Thyroid gland (tissue), 4 donors: ENCODE measurements at regions not wholly inside any gene's neighbourhood (a gene's known extent, or its start where the extent isn't known, plus 50 kb on each side); places are given as distances from the start of the nearest gene placed in this dataset.

Experiments
- DNase-seq, 2 donors: peaks; one replicate each; pipeline ENCODE4 v3.0.0-alpha.2; 2019
- H3K27ac ChIP-seq, 3 donors: fragments of 200-600 bp; sonication (generic); 1 replicate in 2 of 3; 2 replicates in 1 of 3; pipeline ENCODE4 v1.5.1; 2016 to 2019; ENCODE audit warnings: mild to moderate bottlenecking in 1 of 3, moderate library complexity in 1 of 3
- H3K27me3 ChIP-seq: fragments of 200-600 bp; sonication (generic); one replicate; pipeline ENCODE4 v1.5.1; 2019
- H3K36me3 ChIP-seq, 2 donors: fragments of 200-600 bp; sonication (generic); one replicate each; pipeline ENCODE4 v1.5.1; 2016 to 2019
- H3K4me1 ChIP-seq, 2 donors: fragments of 200-600 bp; sonication (generic); one replicate each; pipeline ENCODE4 v1.5.1; 2017 to 2019
- H3K4me3 ChIP-seq, 3 donors: fragments of 200-600 bp; sonication (generic); replicated peaks in 1 of 3; 1 replicate in 2 of 3; 2 replicates in 1 of 3; pipeline ENCODE4 v1.5.1; 2016; ENCODE audit warnings: mild to moderate bottlenecking in 1 of 3
- H3K9me3 ChIP-seq: fragments of 200-600 bp; sonication (generic); one replicate; pipeline ENCODE4 v1.5.1; 2017
- CTCF ChIP-seq, 6 experiments: fragments of 200-600 bp in 3 of 6; fragments of 450-650 bp in 3 of 6; sonication (generic) in 3 of 6; IDR thresholded peaks; one replicate each; pipeline ENCODE4 v1.5.1; 2016 to 2019; ENCODE audit warnings: antibody characterized with exemption in 6 of 6, mild to moderate bottlenecking in 2 of 6, inconsistent platforms in 1 of 6, moderate library complexity in 1 of 6
- POLR2A ChIP-seq, 2 donors: fragments of 450-650 bp; IDR thresholded peaks; one replicate each; pipeline ENCODE4 v1.6.1; 2017; ENCODE audit warnings: antibody characterized with exemption in 2 of 2, mild to moderate bottlenecking in 2 of 2, moderate library complexity in 1 of 2
- WGBS, 2 donors: methylation state at CpG; one replicate each; pipeline ENCODE4 v1.1.5; 2017; 5-methylcytosine and 5-hydroxymethylcytosine counted together
- intact Hi-C: fragments of 100-400 bp; cut with DNase I; formaldehyde crosslinking; loops from one replicate; pipeline ENCODE4 v1.15.1; 2023

DNA sequence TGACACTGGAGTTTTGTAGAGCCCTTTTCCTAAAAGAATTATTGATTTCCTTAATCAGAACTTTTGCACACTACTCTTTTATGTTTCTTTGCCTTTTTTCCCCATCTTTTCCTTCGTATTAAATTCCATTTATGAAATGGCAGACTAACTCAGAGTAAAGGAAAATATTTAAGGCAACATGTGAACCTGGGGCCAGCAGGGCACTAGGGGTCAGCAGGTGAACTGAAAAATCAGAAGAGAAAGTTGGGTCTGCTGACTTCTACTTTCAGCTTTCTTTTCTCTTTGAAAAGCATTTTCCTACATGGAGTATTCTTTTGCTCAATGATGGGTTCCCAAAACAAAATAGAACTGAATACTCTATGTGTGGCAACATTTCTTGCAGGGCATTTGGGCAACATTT is 226.6 kb upstream of the EXOC2 start:
- Histone ChIP-seq H3K4me1 (no peaks in the 10 kb centered on the region), H3K4me3 (no peak overlapping the region), H3K27me3 (no peaks in the 10 kb centered on the region), H3K27ac (no peak overlapping the region), H3K36me3 (no peaks in the 10 kb centered on the region), H3K9me3 (no peaks in the 10 kb centered on the region)
- no peak for TF ChIP-seq POLR2A (IDR thresholded peaks at IDR 0.05)
- no peak for TF ChIP-seq CTCF (IDR thresholded peaks at IDR 0.05)
- no peak for DNase-seq
- intact Hi-C loops = loop anchor here (10.0 kb wide), 1 partner anchor 425 kb away; no protein-coding TSS in a partner anchor
- WGBS, 2 donors = 75 to 86% methylated on average over 1 of the region's 1 CpG

GRCh38 chr6:917939-918338 is 225.0 kb upstream of the EXOC2 start:
- no peak overlapping the region for H3K27ac ChIP-seq
- H3K36me3 ChIP-seq = no peaks in the 10 kb centered on the region
- DNase-seq = no peak
- H3K4me3 ChIP-seq = no peak overlapping the region
- intact Hi-C loops = loop anchor here (10.0 kb wide), 1 partner anchor 427 kb away; no protein-coding TSS in a partner anchor
- no peaks in the 10 kb centered on the region for H3K4me1 ChIP-seq
- 82 to 94% methylated on average over 3 of the region's 3 CpGs for WGBS, 2 donors
- TF ChIP-seq POLR2A (IDR thresholded peaks at IDR 0.05) = no peak
- no peak for TF ChIP-seq CTCF (IDR thresholded peaks at IDR 0.05)
- no peaks in the 10 kb centered on the region for H3K9me3 ChIP-seq
- no peaks in the 10 kb centered on the region for H3K27me3 ChIP-seq

- Histone ChIP-seq H3K4me3 (no peak overlapping the region), H3K36me3 (no peaks in the 10 kb centered on the region), H3K27me3 (no peaks in the 10 kb centered on the region), H3K9me3 (no peaks in the 10 kb centered on the region), H3K27ac (no peak overlapping the region), H3K4me1 (peaks cover 3 to 5% of the 10 kb centered on the region in 2 donors)
- intact Hi-C loops = loop anchor here (10.0 kb wide), 1 partner anchor 428 kb away; no protein-coding TSS in a partner anchor
- no peak for TF ChIP-seq CTCF (IDR thresholded peaks at IDR 0.05)
- no peak for TF ChIP-seq POLR2A (IDR thresholded peaks at IDR 0.05)
- DNase-seq = no peak
- 48 to 57% methylated on average over 2 of the region's 2 CpGs for WGBS, 2 donors
Observed at GRCh38 chr6:917296-917695, 224.4 kb upstream of the EXOC2 start.

DNA sequence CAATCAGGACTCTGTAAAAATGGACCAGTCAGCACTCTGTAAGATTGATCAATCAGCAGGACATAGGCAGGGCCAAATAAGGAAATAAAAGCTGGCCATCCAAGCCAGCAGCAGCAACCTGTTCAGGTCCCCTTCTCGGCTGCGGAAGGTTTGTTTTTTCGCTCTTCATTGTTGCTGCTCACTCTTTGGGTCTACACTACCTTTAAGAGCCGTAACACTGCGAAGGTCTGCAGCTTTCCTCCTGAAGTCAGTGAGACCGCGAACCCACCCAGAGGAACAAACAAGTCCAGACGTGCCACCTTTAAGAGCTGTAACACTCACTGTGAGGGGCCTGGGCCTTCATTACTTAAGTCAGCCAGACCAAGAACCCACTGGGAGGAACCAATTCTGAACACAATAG is 223.2 kb upstream of the EXOC2 start:
- no peaks in the 10 kb centered on the region for H3K27me3 ChIP-seq
- no peak for TF ChIP-seq POLR2A (IDR thresholded peaks at IDR 0.05)
- TF ChIP-seq CTCF (IDR thresholded peaks at IDR 0.05) = no peak
- no peak for DNase-seq
- no peak overlapping the region for H3K27ac ChIP-seq
- 94 to 96% methylated on average over 8 of the region's 8 CpGs for WGBS, 2 donors
- intact Hi-C loops = loop anchor here (10.0 kb wide), 1 partner anchor 429 kb away; no protein-coding TSS in a partner anchor
- H3K4me1 ChIP-seq = peaks cover 3 to 7% of the 10 kb centered on the region in 2 donors
- no peaks in the 10 kb centered on the region for H3K9me3 ChIP-seq
- no peaks in the 10 kb centered on the region for H3K36me3 ChIP-seq
- no peak overlapping the region for H3K4me3 ChIP-seq

- H3K27ac ChIP-seq = no peak overlapping the region
- peak; percentile 59 to 67 for DNase-seq
- no peaks in the 10 kb centered on the region for H3K9me3 ChIP-seq
- TF ChIP-seq CTCF (IDR thresholded peaks at IDR 0.05) (peak in 5 of 6 experiments; percentile 17 to 72 (median 56)), POLR2A (IDR thresholded peaks at IDR 0.05) (no peak)
- H3K4me3 ChIP-seq = no peak overlapping the region
- intact Hi-C loops = loop anchor here (10.0 kb wide), 1 partner anchor 432 kb away; no protein-coding TSS in a partner anchor
- H3K4me1 ChIP-seq = peaks cover 3 to 7% of the 10 kb centered on the region in 2 donors
- no peaks in the 10 kb centered on the region for H3K36me3 ChIP-seq
- H3K27me3 ChIP-seq = no peaks in the 10 kb centered on the region
- 25 to 27% methylated on average over 15 to 16 of the region's 16 CpGs for WGBS, 2 donors
Observed at GRCh38 chr6:912871-913835, 220.2 kb upstream of the EXOC2 start.
